ENCODE measurements at regions not wholly inside any gene's neighbourhood (a gene's known extent, or its start where the extent isn't known, plus 50 kb on each side); places are given as distances from the start of the nearest gene placed in this dataset.
"Not testable (repeated sequence)": the region's sequence is repeated elsewhere in the genome, so short reads cannot be mapped to it uniquely, and the experiment has no call there.

DNA sequence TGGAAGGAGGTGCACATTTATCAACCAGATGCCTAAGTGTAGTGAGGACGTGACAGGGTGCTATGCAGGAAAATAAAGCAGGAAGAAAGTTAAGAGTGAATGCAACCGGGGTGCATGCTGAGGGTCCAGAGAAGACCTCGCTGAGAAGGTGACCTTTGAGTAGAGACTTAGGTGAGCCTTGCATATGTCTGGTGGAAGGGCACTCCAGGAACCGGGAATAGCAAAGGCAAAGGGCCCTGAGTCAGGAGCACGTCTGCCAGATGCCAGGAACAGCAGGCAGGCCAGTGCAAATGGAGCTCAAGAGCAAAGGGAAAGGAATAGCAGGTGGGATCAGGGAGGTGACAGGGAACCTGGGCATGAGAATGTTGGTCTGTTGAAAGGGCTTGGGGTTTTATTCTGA is 445.5 kb downstream of the PREX1 start:
- DNase-seq (ENCODE audit: low spot score) = no peak

GRCh38 chr20:48381353-48382120 is 446.3 kb downstream of the PREX1 start:
- no peak for DNase-seq (ENCODE audit: low spot score)

DNA sequence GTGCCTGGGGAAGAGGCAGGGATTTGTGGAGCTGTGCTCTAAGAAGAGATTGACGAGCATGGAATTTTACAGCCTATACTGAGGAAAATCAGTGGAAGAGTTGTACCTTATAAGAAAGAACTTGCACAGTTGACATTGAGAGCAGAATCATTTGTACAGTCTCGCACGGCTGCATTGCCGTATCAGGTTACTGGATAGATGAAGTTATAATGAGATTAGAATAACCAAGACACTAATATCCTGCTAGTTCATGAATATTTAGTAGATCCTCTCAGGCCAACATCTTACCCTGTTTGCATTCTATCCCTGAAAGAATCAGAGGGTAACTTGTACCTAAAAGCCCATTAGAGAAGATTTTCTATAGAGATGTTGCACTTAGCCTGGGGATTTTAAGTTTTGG is 447.1 kb downstream of the PREX1 start:
- no peak for DNase-seq (ENCODE audit: low spot score)

DNA sequence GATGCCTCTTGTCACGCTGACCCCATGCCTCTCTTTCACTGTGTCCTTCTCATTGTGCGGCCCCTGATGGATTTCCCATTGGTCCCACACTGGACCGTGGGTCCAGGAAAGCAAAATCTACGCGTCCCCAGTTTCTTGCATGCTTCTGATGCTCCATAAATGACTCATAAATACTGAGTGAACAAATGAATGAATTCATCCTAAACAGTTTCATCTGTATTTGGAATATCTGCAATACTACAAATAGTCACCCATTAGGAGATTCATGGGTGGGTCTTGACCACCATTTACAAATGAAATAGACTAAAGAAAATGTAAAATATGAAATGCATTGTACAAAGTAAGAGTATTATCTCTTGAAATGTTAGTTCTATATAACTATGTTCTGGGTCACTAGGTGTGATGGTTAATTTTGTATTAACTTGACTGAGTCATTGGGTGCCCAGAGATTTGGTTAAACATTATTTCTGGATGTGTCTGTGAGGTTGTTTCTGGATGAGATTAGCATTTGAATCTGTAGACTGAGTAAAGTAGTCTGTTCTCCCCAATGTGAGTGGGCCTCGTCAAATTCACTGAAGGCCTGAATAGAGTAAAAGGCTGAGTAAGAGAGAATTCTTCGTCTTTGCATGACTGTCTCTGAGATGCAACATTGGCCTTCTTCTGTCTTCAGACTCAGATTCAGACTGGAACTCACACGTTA is 448.7 kb downstream of the PREX1 start:
- DNase-seq (ENCODE audit: low spot score) = no peak

DNA sequence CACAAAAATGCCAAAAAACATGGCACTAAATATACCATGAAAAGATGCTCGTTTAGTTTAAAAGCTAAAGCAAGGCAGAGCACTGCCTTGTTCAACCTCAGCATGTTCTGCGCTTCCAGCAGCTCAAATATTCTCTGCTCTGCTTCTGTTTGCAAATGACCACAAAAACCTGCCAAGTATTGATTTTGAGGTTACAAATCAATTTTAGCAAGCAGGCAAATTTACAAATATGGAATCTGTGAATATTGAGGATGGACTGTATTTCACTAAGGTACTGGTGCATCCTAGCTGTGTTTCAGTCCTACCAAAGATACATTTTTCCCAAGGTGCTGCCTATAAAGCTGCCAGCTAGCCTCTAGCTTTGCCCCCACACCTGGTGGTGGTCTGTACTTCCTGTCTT is 449.9 kb downstream of the PREX1 start:
- no peak for DNase-seq (ENCODE audit: low spot score)

DNA sequence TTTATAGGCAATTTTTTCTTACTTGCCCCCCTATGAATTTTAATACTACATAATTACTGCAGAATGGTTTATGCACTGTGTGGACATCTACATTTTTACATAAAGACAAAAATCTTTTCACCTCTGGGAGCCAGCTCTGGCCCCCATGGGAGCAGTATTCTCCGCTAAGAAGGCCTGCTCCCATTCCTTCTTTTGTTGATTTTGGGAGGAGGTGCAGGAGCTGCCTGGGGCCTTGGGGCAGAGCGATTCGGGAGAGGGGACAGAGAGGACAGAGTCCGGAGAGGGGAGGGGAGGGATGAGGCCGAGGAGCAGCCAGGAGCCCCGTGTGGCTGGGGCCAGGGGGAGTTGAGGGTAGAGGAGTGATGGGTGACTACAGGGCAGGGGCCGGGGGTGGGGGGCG is 452.0 kb downstream of the PREX1 start:
- DNase-seq (ENCODE audit: low spot score) = no peak

GRCh38 chr20:48374991-48375595 is 452.7 kb downstream of the PREX1 start:
- no peak for DNase-seq (ENCODE audit: low spot score)

DNA sequence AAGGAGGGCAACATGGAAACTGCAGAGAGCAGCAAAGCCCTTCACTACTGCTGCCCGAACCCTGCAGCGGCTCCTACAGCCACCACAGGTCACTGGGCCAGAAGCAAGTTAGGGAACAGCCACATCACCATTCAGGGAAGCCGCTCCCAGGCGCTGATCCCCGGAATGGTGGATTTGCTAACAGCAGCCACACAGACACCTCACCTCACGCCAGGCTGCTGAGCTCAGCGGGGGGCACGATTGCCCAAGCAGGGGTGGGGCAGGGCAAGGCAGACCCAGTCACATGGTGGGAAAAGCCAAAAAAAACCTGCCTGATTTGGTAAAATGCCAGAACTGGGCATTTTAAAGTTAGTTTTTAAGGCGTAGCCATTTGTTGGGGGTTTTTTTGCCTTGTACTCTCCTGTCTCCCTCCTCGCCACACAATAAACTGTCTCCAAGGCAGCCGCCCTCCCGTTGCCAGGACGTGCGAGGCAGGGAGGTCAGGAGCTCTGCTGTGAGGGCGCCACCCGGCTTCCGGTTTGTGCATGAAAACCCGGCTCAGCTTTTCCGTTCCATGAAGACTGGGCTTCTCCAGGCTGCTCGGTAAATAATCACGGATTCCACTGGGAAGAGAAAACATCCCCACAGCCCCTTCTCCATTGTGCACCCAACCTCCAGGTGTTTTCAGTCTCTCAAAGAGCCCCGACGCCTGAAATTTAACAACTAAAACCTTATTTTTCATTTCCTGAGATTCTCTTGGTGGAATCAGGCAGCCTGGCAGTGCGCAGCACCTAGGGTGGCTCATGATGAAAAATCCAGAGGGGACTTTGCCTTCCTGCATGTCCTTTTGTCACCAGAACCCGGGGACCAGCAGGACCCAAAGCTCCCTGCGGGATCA is 453.5 kb downstream of the PREX1 start:
- peak; percentile 72 for DNase-seq (ENCODE audit: low spot score)

- DNase-seq (ENCODE audit: low spot score) = no peak
Observed at GRCh38 chr20:48373555-48373934, 454.3 kb downstream of the PREX1 start.

GRCh38 chr20:48372851-48373554 is 454.8 kb downstream of the PREX1 start:
- not testable (repeated sequence) for DNase-seq (ENCODE audit: low spot score)

DNA sequence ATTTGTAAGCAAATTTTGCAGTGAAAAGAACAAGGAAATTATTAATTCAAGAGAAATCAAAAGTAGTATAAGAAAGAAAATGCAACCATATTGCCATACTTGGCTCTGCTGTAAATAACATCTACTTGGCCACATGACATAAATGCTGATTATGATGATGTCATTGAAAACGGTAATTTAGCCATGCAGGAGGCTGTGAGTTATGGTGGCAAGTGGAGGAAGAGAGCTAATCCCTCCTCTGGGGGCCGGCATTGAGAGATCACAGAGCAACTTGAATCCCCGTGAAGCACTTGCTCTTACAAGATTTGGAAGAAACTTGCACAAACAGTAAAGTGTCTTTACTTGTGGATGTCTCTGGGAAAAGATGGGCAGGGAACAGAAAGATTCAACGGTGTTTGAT is 456.6 kb downstream of the PREX1 start:
- DNase-seq (ENCODE audit: low spot score) = no peak

- not testable (repeated sequence) for DNase-seq (ENCODE audit: low spot score)
Observed at GRCh38 chr20:48368580-48369021, 459.2 kb downstream of the PREX1 start.

- DNase-seq (ENCODE audit: low spot score) = not testable (repeated sequence)
Observed at GRCh38 chr20:48367541-48368358, 460.0 kb downstream of the PREX1 start.

- DNase-seq (ENCODE audit: low spot score) = no peak
Observed at GRCh38 chr20:48366230-48366629, 461.6 kb downstream of the PREX1 start.

DNA sequence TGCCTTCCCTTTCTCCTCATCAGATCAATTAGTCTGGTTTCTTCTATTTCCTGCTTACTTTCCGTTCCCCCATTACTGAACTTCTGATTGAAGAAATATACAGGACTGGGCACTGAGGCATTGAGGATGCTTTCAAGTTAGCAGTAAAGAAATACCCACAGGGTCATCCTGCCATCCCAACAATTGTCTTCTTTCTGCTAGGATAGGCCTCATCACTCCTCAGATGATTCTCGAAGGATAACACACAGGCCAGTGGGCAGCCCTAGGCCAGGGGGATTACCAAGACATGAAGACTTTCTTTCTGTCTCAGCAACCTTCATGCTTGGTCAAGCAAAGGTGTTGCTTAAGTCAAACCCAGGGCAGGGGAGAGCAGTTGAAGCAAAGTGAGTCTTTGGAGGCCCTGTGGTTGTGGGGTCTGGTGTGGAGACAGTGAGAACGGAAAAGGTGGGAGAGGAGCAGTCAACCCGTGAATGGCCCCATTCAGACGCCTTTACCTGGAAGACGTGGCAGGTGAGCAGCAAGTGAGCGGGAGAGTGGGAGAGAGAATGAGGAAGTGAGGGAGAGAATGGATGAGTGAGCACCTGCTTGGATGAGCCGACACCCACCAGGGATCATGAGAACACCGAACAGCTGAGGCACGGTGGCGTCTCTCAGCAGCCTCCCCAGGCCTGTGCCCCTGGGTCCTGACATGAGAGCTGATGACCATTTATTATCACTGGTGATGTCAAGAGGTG is 462.9 kb downstream of the PREX1 start:
- no peak for DNase-seq (ENCODE audit: low spot score)

GRCh38 chr20:48364055-48364454 is 463.7 kb downstream of the PREX1 start:
- DNase-seq (ENCODE audit: low spot score) = no peak

DNA sequence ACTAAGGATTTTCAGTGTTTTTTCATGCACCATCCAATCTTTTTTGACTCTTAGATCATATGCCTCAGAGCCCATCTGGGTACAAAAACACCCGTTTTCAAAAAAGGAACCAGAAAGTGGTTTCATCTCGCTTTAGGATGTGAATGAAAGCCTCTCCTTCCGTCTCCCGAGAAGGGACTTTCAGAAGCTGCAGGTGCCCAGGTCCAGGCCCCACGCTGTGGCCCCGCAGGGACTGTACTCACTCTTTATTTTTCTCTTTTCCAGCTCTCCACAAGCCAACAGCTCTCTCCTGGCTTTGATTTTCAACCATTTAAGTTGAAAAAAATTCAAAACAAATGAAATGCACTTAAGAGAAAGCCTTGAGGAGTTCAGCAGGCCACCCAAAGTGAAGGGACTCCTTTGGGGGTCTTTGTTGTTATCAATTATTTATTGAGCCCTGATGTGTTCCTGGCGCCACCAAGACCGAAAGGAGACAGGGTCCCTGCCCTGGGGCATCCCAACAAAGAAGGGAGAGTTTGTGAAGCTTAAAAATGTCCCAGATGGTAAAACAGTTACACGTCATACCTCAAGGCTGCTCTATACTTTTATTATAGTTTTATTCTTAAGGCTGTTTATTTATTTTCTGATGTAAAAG is 467.3 kb downstream of the PREX1 start:
- no peak for DNase-seq (ENCODE audit: low spot score)

DNA sequence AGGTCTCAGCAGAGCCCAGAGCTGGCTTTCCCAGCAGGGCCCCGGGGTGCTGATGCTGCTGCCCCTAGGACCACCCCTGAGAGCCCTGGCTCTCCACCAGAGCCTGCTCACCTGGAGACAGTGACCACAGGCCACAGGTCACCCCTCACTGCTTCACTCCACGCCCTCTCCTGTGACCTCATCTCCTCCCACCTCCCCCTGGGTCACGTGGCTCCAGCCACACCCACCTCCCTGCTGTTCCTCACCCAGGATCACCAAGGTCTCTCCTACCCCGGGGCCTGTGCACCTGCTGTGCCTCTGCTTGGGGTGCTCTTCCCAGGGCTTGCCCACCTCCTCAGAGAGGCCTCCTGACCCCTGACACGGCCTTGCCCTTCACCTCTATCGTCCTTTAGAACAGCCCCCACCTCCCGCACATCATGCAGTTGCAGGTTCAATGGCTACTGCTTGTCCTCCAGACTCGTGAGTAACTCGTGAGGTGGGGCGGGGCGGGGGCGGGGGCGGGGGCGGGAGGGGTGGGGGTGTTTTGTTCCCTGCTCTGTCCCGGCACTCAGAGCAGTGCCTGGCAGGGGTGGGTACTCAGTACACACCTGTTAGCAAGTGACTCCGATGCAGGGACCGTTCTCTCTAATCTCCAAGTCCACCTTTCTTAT is 468.0 kb downstream of the PREX1 start:
- DNase-seq (ENCODE audit: low spot score) = no peak

GRCh38 chr20:48359055-48359390 is 468.8 kb downstream of the PREX1 start:
- not testable (repeated sequence) for DNase-seq (ENCODE audit: low spot score)
